ENCODE measurements at regions not wholly inside any gene's neighbourhood (a gene's known extent, or its start where the extent isn't known, plus 50 kb on each side); places are given as distances from the start of the nearest gene placed in this dataset.

DNA sequence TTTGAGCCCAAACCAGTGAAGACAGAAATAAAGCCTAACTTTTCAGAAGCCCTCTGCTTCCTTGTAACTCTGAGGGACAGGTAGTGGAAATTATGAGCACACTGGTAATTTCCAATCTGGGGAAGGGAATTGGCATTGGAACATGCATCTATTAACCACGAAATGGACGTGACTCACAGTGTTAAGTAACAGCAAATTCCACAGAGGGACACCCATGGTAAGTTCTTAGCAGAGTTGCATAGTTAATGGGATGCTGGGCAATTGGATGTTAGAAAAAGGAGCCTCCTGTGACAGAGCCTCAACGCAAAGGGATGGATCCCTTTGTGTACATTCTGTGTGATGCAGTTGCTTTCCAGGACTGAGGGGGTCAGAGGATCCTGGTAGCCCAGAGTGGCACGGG lies 168.6 kb downstream of the SEMA6D start:
- Histone ChIP-seq H3K4me3 (no peak overlapping the region), H3K4me1 (peaks cover 47% of the 10 kb centered on the region), H3K79me2 (ENCODE audit: low read depth) (no peaks in the 10 kb centered on the region), H3K9ac (no peak overlapping the region), H4K20me1 (ENCODE audit: low read depth) (no peaks in the 10 kb centered on the region), H3K27me3 (no peaks in the 10 kb centered on the region), H3K27ac (no peak overlapping the region), H3K9me3 (ENCODE audit: low read depth) (no peaks in the 10 kb centered on the region), H3F3A (ENCODE audit: low read depth) (no peaks in the 10 kb centered on the region), H2AFZ (replicated peaks) (no peak overlapping the region), H3K4me2 (no peak overlapping the region), H3K36me3 (no peaks in the 10 kb centered on the region)
- no peak overlapping the region for H3K4me3 Mint-ChIP-seq
- H3K27ac Mint-ChIP-seq: no peak overlapping the region
- H3K4me1 Mint-ChIP-seq: peaks cover 12% of the 10 kb centered on the region
- H3K9me3 Mint-ChIP-seq: no peaks in the 10 kb centered on the region
- DNase-seq (ENCODE audit: low spot score): peak; percentile 21
- peaks cover 2% of the 10 kb centered on the region for H3K27me3 Mint-ChIP-seq (ENCODE audit: insufficient read depth, low read depth)
- TF ChIP-seq EZH2phosphoT487 (IDR thresholded peaks at IDR 0.05): no peak
- TF ChIP-seq EZH2 (IDR thresholded peaks at IDR 0.05): no peak
- TF ChIP-seq, protein P1, sequence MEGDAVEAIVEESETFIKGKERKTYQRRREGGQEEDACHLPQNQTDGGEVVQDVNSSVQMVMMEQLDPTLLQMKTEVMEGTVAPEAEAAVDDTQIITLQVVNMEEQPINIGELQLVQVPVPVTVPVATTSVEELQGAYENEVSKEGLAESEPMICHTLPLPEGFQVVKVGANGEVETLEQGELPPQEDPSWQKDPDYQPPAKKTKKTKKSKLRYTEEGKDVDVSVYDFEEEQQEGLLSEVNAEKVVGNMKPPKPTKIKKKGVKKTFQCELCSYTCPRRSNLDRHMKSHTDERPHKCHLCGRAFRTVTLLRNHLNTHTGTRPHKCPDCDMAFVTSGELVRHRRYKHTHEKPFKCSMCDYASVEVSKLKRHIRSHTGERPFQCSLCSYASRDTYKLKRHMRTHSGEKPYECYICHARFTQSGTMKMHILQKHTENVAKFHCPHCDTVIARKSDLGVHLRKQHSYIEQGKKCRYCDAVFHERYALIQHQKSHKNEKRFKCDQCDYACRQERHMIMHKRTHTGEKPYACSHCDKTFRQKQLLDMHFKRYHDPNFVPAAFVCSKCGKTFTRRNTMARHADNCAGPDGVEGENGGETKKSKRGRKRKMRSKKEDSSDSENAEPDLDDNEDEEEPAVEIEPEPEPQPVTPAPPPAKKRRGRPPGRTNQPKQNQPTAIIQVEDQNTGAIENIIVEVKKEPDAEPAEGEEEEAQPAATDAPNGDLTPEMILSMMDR (IDR thresholded peaks at IDR 0.05): no peak
- H3K36me3 Mint-ChIP-seq: no peaks in the 10 kb centered on the region

DNA sequence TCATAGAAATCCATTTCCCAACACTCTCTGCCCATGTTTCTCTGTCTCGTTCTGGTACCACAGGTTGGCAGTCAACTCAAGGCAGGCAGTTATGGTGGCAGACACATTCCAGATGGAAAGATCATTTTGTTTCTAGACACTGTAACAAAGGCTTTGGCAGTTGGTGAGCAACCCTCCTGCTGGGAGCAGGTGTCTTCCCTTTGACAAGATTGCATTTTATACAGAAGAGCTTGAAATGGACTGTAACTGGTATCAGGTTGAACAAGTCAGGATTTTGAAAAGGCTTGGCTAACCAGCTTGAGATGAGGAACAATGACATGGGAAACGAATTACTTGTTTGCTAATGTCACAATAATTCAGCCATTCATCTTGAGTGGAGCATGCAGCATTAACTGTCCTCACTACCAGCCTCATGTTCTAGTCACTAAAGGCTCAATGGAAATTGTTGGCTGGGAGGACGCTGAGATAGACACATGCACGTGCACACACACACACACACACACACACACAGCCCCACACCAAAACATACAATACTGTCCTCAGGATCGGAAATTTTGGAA lies 170.0 kb downstream of the SEMA6D start:
- H3K27ac ChIP-seq: no peak overlapping the region
- Mint-ChIP-seq H3K4me1 (peaks cover 12% of the 10 kb centered on the region), H3K27me3 (ENCODE audit: insufficient read depth, low read depth) (peaks cover 2% of the 10 kb centered on the region)

DNA sequence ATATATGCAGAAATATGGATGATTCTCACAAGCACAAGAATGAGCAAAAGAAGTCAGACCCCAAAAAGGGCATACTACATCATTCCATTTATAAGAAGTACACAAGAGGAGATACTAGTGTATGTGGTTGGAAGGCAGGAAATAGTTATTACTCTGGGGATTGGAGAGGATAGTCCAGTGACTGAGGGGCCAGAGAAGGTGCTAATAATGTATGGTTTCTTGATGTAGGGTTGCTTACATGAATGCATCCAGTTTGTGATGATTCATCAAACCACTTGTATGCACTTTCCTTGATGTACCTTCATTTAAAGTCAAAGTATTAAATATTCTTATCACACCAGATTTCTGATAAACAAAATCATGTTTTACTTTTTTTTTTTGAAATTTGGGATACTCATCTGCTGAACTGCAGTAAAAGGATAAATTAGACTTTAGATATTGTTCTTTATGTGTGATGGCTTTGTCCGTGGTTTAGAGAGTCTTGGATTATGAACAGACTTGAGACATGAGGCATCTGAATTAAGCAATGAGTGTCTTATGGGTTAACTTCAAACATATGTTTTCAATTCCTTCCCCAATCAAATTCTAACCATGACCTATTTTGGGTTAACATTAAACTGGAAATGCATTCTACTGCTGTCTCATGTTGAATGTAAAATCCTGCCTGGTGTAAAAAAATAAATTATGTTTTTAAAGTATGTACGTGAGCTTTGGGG lies 171.2 kb downstream of the SEMA6D start:
- Mint-ChIP-seq H3K27me3 (ENCODE audit: insufficient read depth, low read depth) (peaks cover 2% of the 10 kb centered on the region), H3K36me3 (no peaks in the 10 kb centered on the region), H3K27ac (no peak overlapping the region), H3K4me1 (peaks cover 12% of the 10 kb centered on the region), H3K4me3 (no peak overlapping the region), H3K9me3 (peaks cover 8% of the 10 kb centered on the region)
- H4K20me1 ChIP-seq (ENCODE audit: low read depth): no peaks in the 10 kb centered on the region
- H3K4me1 ChIP-seq: peaks cover 40% of the 10 kb centered on the region
- H3K79me2 ChIP-seq (ENCODE audit: low read depth): no peaks in the 10 kb centered on the region
- H3K4me3 ChIP-seq: no peak overlapping the region
- no peak overlapping the region for H2AFZ ChIP-seq (replicated peaks)
- no peaks in the 10 kb centered on the region for H3K9me3 ChIP-seq (ENCODE audit: low read depth)
- TF ChIP-seq EZH2phosphoT487 (IDR thresholded peaks at IDR 0.05) (no peak), EZH2 (IDR thresholded peaks at IDR 0.05) (no peak)
- TF ChIP-seq, protein P1 (IDR thresholded peaks at IDR 0.05): no peak
- no peak overlapping the region for H3K27ac ChIP-seq
- H3F3A ChIP-seq (ENCODE audit: low read depth): no peaks in the 10 kb centered on the region
- H3K4me2 ChIP-seq: no peak overlapping the region
- H3K36me3 ChIP-seq: no peaks in the 10 kb centered on the region
- DNase-seq (ENCODE audit: low spot score): no peak
- H3K9ac ChIP-seq: no peak overlapping the region
- no peaks in the 10 kb centered on the region for H3K27me3 ChIP-seq

More for the DNA sequence above, 170.0 kb downstream of the SEMA6D start:
- TF ChIP-seq, protein P1 (IDR thresholded peaks at IDR 0.05): no peak
- no peak for TF ChIP-seq EZH2phosphoT487 (IDR thresholded peaks at IDR 0.05)
- no peak for TF ChIP-seq EZH2 (IDR thresholded peaks at IDR 0.05)
- Mint-ChIP-seq H3K36me3 (no peaks in the 10 kb centered on the region), H3K27ac (no peak overlapping the region), H3K4me3 (no peak overlapping the region), H3K9me3 (peaks cover 7% of the 10 kb centered on the region)
- Histone ChIP-seq H3K9me3 (ENCODE audit: low read depth) (no peaks in the 10 kb centered on the region), H3K4me3 (no peak overlapping the region), H3K36me3 (no peaks in the 10 kb centered on the region), H2AFZ (replicated peaks) (no peak overlapping the region), H3K27me3 (no peaks in the 10 kb centered on the region), H4K20me1 (ENCODE audit: low read depth) (no peaks in the 10 kb centered on the region), H3K9ac (no peak overlapping the region), H3K79me2 (ENCODE audit: low read depth) (no peaks in the 10 kb centered on the region), H3K4me2 (peak overlapping the region; percentile 43), H3F3A (ENCODE audit: low read depth) (no peaks in the 10 kb centered on the region), H3K4me1 (peaks cover 40% of the 10 kb centered on the region)
- peak; percentile 33 for DNase-seq (ENCODE audit: low spot score)
